ENCODE measurements at regions not wholly inside any gene's neighbourhood (a gene's known extent, or its start where the extent isn't known, plus 50 kb on each side); places are given as distances from the start of the nearest gene placed in this dataset.
"Not testable (repeated sequence)": the region's sequence is repeated elsewhere in the genome, so short reads cannot be mapped to it uniquely, and the experiment has no call there.

GRCh38 chrX:7617994-7618393 is 225.0 kb upstream of the VCX start:
- TF ChIP-seq CTCF (IDR thresholded peaks at IDR 0.05; ENCODE audit: borderline replicate concordance, insufficient read depth, low read depth, low read length), result no peak
- H3K4me3 ChIP-seq (ENCODE audit: low read depth, low read length), result no peak overlapping the region

GRCh38 chrX:7614616-7615015 is 228.4 kb upstream of the VCX start:
- TF ChIP-seq CTCF (IDR thresholded peaks at IDR 0.05; ENCODE audit: borderline replicate concordance, insufficient read depth, low read depth, low read length), result no peak
- H3K4me3 ChIP-seq (ENCODE audit: low read depth, low read length), result no peak overlapping the region

- not testable (repeated sequence) for H3K4me3 ChIP-seq (ENCODE audit: low read depth, low read length)
Observed at GRCh38 chrX:7608625-7609024, 234.3 kb upstream of the VCX start.

- TF ChIP-seq CTCF (IDR thresholded peaks at IDR 0.05; ENCODE audit: borderline replicate concordance, insufficient read depth, low read depth, low read length), result no peak
- H3K4me3 ChIP-seq (ENCODE audit: low read depth, low read length), result no peak overlapping the region
Observed at GRCh38 chrX:7606039-7606652, 236.8 kb upstream of the VCX start.

- H3K4me3 ChIP-seq (ENCODE audit: low read depth, low read length), result no peak overlapping the region
- TF ChIP-seq CTCF (IDR thresholded peaks at IDR 0.05; ENCODE audit: borderline replicate concordance, insufficient read depth, low read depth, low read length), result no peak
Observed at GRCh38 chrX:7603387-7603786, 239.6 kb upstream of the VCX start.

- TF ChIP-seq CTCF (IDR thresholded peaks at IDR 0.05; ENCODE audit: borderline replicate concordance, insufficient read depth, low read depth, low read length), result no peak
- H3K4me3 ChIP-seq (ENCODE audit: low read depth, low read length), result no peak overlapping the region
Observed at GRCh38 chrX:7596822-7597221, 246.1 kb upstream of the VCX start.

GRCh38 chrX:7593370-7593769 is 249.6 kb upstream of the VCX start:
- H3K4me3 ChIP-seq (ENCODE audit: low read depth, low read length), result not testable (repeated sequence)

- H3K4me3 ChIP-seq (ENCODE audit: low read depth, low read length), result no peak overlapping the region
- TF ChIP-seq CTCF (IDR thresholded peaks at IDR 0.05; ENCODE audit: borderline replicate concordance, insufficient read depth, low read depth, low read length), result peak; percentile 42; the same call in 1 of the 2 replicates
Observed at GRCh38 chrX:7586126-7586525, 256.8 kb upstream of the VCX start.

All from GM12875 (cell line).